RKO (cell line): ENCODE measurements at regions not wholly inside any gene's neighbourhood (a gene's known extent, or its start where the extent isn't known, plus 50 kb on each side); places are given as distances from the start of the nearest gene placed in this dataset.
"Not testable (repeated sequence)": the region's sequence is repeated elsewhere in the genome, so short reads cannot be mapped to it uniquely, and the experiment has no call there.

ENCODE experiments used
- DNase-seq: peaks from one replicate; pipeline ENCODE4 v3.0.0-alpha.2; 2016; ENCODE audit warnings: low spot score

DNA sequence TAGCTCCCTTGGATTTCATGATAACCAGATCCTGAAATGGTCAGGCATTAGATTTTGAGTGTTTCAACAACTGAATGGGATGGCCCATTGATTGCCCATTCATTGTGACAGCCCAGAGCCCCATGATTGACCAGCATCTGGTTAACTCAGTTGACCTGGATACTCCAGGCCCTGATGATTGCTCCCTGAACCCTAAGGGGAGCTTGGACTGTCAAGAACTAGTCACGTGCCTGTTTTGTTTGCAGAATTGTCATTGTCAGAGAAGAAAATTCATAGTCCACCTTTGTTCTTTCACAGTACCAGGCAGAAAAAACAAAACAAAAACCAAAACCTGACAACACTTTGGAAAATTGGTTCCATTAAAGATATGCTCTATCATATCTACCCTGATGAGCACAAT lies 241.3 kb upstream of the ONECUT1 start:
- no peak for DNase-seq

DNA sequence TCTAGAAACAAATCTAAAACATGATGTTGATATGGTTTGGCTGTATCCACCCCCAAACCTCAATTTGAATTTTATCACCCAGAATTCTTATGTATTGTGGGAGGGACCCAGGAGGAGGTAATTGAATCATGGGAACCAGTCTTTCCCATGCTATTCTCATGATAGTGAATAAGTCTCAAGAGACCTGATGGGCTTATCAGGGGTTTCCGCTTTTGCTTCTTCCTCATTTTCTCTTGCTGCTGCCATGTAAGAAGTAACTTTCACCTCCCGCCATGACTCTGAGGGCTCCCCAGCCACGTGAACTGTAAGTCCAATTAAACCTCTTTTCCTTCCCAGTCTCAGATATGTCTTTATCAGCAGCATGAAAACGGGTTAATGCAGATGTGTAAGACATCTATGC lies 232.7 kb upstream of the ONECUT1 start:
- DNase-seq: no peak

DNA sequence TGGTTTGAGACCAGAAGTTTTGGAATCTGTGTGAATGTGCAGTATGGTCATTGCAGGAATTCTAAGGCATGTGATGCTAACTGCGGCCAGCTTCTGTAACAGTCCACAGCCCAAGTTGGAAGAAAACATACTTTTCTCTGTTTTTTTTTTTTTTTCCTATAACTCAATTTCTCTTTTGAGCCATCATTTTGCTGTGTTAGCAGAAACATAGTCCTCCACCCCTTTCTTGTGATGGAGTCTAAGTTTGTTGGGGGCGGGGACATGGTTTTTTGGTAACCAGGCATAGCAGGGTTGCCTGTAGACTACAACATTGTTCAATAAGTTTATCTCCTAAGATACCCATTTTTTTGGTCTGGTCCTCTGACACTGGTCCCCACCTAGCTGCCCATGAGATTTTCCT lies 223.2 kb upstream of the ONECUT1 start:
- no peak for DNase-seq

DNA sequence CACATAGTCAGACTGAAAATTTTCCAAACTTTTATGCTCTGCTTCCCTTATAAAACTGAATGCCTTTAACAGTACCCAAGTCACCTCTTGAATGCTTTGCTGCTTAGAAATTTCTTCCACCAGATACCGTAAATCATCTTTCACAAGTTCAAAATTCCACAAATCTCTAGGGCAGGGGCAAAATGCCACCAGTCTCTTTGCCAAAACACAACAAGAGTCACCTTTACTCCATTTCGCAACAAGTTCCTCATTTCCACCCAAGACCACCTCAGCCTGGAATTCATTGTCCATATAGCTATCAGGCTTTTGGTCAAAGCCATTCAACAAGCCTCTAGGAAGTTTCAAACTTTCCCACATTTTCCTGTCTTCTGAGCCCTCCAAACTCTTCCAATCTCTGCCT lies 221.6 kb upstream of the ONECUT1 start:
- DNase-seq: not testable (repeated sequence)

DNA sequence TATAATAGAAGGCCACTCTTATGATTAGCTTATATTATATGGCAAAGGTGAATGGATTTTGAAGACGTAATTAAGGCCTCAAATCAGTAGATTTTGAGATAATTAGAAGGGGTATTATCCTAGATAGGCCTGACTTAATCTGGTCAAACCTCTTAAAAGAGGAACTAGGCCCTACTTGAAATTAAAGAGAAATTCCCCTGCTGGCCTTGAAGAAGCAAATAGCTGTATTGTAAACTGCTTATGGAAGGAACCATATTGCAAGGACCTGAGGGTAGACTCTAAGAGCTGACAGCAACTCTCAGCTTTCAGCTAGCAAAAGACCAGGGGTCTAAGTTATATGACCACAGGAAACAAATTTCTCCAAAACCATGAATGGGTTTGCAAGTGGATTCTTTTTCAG lies 219.0 kb upstream of the ONECUT1 start:
- no peak for DNase-seq

DNA sequence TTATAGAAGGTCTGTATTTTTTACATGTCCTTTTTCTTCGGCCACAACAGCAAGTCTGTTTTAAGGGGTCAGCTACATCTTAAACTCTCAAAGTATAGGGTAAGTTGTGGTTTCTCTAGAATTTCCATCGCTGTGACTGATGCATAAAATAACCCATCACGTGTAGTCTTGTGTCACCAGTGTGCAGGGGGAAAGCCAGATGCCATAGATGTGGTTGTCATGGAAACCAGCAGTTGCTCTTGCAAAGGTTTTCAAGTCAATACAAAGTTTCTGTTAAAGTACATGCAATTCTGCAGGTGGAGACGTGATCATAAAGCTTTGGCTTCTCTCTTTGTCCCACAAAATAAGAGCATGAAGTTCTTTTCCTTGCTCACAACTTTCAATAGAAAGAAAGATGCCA lies 210.3 kb upstream of the ONECUT1 start:
- no peak for DNase-seq

DNA sequence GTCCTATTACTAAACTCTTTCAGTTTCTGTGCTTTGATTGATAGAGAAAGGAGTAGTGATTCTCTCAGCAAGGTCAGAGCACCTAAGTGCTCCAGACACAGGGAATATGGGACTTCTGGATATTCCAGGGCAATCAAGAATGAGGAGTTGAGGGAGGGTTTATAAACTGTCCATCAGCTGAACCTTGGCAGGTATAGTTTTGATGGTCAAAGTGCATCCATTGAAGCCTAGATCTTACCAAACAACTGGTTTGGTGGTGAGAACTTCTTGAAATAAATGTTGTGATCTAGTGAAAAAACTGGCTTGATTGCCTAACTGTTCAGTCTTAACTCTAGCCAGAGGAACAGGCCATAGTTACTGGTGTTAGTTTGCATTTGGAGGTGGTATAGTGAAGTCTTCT lies 207.0 kb upstream of the ONECUT1 start:
- DNase-seq: no peak

DNA sequence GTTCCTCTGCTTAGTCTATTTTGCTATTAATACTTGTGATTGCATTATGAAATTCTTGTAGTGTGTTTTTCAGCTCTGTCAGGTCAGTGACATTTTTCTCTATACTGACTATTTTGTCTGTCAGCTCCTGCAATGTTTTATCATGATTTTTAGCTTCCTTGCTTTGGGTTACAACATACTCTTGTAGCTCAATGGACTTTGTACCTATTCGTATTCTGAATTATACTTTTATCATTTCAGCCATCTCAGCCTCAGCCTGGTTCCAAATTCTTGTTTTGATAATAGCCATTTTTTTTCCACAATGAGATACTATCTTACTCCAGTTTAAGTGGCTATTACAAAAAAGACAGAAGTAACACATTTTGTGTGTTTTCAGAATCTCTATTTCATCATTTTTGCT lies 204.2 kb upstream of the ONECUT1 start:
- no peak for DNase-seq

DNA sequence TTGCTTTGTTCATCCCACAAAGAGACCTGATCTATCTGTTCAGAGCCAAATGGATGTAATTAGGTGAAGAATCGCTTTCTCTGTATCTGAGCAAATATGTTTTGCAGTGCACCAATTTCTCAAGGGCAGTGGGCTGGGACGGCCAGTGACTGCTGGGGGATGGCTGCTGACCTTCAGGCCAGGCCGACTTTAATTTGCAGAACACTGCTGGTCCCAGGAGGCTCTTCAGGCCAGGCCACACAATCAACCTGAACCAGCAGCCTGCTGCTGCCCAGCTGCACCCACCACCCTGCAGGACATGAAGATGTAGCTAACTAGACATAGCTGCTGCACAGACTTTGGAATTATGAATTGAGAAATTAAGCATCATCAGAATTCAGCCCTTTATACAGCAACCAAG lies 194.4 kb upstream of the ONECUT1 start:
- DNase-seq: no peak

DNA sequence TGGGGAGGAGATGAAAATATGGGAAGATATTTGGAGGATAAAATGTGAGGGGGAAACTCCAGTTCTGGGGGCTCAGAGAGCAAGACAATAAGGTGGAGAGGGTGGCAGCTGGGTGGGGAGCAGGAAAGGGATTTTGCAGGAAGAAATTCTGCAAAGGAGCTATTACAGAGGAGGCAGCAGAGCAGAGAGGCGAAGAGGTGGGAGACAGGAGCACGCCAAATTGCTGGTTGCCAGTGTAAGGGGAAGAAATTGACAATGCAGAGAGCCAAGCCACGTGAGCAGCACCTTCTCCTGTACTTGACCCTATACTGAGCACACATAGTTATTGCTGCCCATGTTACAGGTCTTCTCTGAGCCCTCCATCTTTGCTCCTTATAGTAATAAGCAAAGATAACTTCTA lies 190.3 kb upstream of the ONECUT1 start:
- no peak for DNase-seq

DNA sequence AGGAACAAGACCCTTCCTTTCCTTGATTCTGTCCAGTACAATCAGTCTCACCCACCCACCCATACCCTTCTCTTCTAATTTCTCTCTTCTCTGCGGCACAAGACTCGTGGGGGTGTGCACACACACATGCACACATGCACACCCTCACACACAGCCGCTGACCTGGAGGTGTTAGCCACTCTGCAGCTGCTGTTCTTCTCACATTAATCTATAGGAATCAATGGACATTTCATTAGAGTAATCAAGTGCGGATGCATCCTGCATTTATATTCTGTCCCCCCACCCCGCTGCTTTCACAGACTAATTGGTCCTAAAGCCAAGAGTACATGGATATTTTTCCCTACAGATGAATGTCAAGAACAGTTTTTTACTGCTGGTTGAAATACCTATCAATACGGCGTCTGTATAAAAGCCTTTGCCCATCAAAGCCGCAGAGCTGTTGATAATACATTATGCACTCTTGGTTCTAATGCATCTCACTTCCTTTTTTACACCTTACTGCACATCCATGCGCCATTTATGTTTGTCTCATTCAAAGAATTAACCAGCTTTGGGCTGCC lies 186.5 kb upstream of the ONECUT1 start:
- no peak for DNase-seq

DNA sequence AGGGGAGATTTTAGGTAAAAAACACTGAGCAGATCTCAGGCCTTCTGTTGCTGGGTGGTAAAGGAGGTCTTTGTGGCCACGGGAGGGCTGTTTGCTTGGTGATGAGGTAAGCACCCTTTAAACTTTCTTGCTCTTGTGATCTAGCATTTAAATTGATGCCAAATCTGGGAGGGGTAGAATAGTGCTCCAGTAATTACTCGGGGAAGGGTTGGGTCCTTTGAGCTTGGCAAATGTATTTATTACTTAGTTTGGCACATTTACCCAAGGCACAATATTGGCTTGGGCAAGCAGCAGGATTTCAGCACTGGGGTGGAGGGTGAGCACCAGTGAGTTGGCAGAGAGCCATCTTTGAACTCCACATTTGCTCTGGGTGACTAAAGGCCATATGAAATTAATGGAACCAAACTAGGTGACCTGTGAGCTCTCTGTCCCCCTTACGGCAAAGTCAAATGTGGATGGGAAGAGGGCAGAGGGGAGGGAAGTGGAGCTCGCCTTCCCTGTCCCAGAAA lies 185.9 kb upstream of the ONECUT1 start:
- DNase-seq: no peak

DNA sequence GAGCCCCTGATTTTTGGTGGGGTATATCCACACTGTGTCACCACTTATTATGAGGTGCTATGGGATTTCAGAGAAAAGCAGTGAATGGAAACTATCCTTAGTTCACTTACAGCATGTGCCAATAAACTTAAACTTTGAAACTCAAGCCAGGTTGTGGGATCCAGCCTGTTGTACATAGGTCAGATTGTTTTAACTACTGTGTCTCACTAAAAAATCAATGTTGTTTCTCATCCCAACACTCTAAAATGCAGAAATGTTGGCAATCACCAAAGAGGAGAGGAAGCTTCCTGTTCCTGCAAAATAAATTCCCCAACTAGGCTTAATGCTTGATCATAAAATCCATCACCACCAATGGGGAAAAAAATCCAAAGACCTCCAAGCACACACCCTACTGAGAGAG lies 173.7 kb upstream of the ONECUT1 start:
- no peak for DNase-seq

DNA sequence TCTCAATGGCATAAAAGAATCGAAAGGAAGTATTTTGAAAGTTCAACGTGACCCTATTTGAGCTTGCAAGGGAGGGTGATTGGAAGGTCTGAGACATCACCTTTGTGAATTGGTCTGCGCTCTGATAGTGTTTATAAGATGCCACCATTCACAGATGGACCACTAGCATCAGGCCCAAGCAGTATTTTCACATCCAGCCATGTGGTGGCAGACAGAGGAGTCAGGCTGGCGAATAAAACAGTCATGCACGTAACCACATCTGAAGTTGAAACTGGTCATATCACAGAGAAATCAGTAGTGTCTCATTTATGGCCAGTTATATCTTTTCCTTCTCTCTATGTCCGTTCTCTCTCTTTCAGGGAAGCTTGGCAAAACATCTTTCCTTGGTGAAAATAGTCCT lies 170.1 kb upstream of the ONECUT1 start:
- no peak for DNase-seq

DNA sequence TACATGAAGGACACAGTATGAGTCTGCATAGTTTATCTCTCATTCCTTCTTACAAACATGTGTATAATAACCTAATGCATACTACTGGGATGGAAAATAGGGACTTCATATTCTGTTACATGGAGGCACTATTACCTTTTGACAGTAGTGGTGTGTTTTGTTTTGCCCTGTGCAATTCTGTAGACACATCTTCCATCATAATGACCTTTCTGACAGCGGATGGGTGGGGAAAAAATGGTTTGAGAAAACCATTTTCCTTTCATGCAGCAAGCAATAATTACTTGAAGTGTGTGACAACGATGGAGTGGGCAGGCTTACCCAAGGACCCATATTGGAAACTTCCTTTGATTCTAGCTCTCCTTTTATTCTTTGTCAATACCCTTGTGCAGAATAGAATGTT lies 153.6 kb upstream of the ONECUT1 start:
- DNase-seq: no peak

DNA sequence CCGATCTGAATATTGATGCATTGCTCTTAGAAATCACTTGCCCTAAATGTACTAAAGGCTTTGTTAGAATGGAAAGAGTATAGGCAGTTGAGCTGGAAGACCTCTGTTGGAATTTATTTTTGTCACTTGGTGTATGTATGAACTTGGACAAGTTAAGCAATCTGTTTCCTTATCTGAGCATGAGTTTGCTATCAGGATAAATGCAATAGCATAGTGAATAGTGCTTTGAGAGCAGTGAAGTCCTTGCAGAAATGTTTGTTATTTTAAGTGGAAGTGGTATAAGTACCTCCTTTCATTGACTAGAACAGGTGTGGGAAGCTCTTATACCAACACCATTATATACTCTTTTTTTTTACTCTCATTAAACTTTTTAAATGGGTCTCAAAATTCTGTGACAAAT lies 146.4 kb upstream of the ONECUT1 start:
- DNase-seq: no peak

DNA sequence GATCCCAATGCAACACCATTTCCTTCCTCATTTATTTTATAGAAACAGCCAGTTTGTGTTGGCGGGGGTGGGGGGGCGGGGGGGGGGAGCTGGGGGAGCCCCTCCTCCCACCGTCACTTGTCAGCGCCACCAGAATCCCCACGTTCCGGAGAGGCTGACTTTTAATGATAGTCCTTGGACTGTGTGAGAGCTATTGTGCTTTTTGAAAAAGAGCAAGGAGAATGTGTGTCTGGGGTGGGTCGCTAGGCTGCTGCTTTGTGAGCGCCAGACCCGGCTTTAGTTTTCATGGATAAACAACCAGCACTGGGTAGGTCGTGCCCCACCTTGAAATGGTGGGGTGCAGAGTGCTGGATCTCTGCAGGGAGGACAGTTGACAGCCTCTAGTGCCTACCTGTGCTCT lies 135.0 kb upstream of the ONECUT1 start:
- no peak for DNase-seq

DNA sequence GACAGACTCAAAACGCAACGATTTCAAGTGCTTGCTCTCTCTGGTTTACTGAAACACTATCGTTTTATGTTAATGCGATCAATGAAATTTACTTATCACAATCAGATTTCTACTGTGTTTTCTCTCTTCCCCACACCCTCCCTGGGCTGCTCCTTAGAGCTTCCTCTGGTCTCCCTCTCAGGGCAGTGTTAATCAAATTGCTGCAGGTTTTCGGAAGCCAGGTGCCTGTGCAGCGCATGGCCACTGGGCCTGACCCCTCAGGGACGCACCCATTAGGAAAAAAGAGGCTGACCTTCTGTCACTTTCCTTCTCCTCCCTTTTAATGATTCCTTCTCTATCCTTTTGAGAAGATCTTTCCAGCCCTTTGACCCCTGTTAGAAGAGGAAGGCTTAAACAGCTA lies 134.5 kb upstream of the ONECUT1 start:
- DNase-seq: no peak

DNA sequence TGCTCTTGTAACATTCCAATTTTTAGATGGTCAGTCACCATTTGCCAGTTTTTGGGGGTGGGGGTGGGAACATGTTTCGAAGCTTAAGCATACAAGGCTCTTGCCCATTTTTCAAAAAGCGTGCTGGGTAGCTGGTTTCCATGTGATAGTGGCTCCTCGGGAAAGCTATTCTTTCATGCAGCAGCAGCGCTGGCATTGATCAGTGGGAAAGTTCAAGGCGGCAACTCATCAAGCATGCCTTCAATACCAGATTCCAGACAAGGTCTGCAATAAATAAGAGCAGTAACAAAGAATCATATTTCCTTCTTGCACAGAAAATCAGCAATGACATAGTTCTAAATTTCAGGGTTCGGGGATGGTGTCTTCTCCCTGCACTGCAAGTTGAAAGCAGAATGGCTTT lies 133.5 kb upstream of the ONECUT1 start:
- DNase-seq: no peak

DNA sequence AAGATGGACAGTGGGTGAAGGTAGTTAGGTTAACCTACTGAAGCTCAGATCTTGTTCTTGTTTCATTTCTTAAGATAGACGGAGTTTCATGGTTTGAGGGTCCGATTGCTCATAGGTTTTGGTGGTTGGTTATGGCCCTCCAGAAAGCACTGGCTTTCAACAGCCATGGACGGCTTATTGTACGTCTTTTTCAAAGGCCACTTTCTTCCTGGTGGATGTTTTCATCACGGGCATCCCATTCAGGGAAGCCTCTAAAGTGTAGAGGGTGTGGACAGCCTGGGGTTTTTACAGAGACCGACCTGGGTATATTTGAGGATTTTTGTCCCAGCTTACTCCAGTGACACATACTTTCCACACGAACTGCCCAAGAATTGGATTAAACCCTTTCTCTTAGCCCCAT lies 132.7 kb upstream of the ONECUT1 start:
- DNase-seq: no peak

DNA sequence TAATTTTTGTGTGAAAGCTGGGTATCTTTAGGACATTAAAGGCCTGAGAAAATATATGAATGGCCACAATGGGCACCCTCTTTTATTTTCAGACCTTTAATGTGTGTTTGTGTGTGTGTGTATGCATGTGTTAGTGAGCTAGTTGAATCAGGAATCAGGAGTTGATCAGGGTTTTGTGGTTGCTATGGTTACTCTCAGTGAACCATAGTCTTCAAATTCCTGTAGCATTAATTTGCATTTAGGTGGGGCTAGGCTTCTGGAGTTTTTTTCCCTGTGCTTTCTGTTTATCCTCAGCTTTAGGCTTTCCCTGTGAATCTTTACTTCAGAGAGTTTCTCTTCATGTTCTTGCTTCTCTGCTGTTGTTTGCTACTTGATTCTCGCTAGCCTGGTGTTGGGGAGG lies 122.0 kb upstream of the ONECUT1 start:
- peak; percentile 17 for DNase-seq

DNA sequence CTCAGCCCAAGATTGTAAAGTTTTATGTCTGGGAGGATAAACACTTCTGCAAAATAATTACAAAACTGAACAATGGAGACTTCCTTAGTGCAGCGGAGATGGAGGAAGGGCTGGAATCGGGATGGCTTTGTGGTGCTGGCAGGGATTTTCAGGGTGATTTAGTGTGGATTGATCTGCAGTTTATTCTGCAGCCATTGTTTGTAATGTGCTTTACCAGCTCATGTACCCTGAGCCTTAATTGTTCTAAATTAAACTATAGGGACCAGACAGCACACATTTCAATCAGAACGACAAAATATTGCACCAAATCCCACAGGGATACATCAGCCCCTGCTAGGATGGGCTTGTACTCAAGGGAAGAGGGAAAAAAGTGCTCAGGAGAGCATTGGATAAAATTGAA lies 103.2 kb upstream of the ONECUT1 start:
- no peak for DNase-seq

DNA sequence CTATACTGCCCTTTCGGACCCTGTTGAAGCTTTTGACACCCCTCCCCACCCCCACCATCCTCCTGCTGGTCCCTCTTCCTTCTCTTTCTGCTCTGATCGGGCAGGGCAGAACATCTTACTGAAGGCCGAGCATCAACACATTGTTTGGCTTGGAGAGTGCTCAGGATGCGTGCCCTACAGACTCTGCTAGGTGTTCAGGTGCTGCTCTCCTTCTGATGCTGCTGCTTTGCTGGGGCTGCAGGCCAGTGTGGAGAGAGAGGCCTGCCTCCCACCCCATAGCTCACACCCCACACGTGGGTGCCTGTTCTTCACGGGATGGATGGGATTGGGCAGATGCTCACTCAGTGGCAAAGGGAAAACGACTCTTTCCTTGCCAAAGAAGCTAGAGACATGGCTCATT lies 89.8 kb upstream of the ONECUT1 start:
- DNase-seq: no peak

DNA sequence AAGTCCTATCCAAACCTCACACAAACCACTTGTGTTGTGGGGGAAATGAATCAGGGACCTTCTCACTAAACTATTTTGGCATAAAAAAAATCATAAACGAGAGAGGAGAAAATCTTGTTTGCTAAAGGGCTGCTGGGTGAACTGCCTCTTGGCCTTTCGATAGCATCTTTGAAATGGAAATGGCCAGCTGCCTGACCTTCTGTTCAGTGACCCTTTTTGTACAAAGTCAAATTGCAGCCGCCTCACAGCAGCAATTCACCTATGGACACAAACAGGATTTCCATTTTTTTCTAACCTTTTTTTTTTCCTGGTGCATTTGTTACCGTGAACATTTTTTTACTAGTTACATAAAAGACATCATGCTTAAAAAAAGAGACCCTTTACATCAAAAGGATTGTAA lies 89.0 kb upstream of the ONECUT1 start:
- no peak for DNase-seq
